ENCODE measurements at regions not wholly inside any gene's neighbourhood (a gene's known extent, or its start where the extent isn't known, plus 50 kb on each side); places are given as distances from the start of the nearest gene placed in this dataset.
"Not testable (repeated sequence)": the region's sequence is repeated elsewhere in the genome, so short reads cannot be mapped to it uniquely, and the experiment has no call there.

DNA sequence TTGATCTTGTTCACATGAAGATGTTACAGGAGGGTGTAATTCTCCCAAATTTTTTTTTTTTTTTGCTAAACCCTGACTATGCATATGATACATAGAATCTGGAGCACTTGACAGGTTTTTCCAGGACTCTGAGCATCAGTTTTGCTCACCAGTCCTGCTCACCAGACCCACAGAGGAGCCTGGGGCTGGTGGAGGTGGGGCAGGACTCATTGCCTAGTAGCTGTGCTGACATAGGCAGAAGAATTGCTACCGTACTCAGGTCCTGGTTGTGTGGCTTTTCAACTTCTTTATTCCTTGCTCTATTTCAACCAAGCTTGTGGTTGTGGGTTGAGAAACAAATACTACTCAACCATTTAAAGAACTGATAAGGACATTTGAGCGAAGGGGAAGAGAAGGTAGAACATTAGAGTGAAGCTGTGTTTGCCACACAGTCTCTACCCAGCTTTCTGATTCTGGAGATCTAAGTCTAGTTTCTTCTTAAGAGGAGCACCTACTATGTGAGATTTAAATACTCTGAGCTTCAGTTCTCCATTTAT is 212.4 kb downstream of the UTP18 start:
- DNase-seq (ENCODE audit: low read depth), result no peak

DNA sequence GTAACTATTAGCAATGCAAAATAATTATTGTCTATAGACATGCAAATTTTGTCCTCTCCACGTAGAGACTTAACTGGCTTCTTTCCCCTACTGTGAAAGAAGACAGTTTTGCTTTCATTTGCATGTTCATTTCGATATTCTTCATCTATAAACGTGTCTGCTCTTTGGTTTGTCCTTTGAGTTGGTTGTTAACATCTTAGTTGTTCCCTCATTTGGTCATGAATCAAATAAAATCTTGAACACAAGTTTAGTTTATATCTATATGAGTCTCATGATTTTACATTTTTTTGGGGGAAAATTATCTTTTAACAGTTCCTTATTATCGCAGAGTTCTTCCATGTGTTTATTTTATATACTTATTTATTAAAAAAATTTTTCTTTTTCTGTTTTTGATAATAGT is 214.4 kb downstream of the UTP18 start:
- DNase-seq (ENCODE audit: low read depth), result no peak
- H3K4me3 ChIP-seq (ENCODE audit: low read depth, low read length), result no peak overlapping the region

More for the DNA sequence above, 212.4 kb downstream of the UTP18 start:
- H3K4me3 ChIP-seq (ENCODE audit: low read depth, low read length), result no peak overlapping the region

DNA sequence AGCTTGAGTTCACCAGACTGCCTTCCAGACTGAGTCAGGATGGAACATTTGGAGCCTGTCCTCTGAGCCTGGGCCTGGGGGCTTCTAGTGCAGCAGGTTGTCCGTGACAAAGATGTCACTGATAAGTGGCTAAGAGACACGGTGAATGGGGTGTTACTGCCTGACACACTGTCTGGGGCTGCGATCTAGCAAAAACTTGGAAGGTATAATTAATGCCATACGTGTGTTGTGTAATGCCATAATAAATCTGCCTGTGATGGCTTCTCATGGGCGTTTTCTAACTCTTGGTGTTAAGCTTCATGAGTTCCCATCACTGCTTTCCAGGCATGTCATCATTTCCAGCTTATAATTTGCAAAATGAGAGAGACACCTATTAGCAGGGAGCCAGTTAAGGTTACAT is 215.4 kb downstream of the UTP18 start:
- no peak for DNase-seq (ENCODE audit: low read depth)
- no peak overlapping the region for H3K4me3 ChIP-seq (ENCODE audit: low read depth, low read length)

DNA sequence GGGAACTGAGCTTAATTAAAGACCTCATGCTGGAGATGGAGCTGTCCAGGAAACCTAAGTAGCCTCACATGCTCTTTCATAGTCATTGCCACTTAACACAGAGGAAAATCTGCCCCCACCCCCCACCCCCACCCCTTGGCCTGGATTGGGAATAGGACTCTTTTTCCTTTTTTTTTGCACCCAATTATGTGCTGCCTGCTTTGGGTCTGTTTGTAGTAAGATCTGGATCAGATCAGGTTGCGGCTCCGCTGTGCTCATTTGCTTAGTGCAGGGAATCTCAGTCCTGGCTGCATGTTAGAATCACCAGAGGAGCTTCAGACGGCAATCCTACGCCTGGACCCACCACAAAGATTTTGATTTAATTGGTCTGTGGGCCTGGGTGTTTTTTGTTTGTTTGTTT is 219.0 kb downstream of the UTP18 start:
- H3K4me3 ChIP-seq (ENCODE audit: low read depth, low read length), result no peak overlapping the region
- no peak for DNase-seq (ENCODE audit: low read depth)

DNA sequence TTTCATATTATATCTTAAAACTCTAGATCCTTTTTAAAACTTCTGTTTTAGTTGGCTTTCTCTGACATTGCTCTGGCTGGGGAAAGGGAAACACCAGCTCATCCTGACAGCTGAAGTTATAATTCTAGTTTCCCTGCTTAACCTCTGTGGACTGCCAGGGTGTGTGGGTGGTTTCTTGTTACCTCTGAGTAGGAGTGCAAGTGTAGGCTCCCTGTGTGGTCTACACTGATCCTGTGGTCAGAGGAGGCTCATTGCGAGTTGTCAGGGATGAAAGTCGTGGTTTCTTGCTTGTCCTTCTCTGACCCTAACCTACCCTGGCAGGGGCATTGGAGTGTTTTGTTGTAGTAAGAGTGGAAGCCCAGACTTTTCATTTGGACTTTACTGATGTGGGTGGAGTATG is 221.0 kb downstream of the UTP18 start:
- no peak overlapping the region for H3K4me3 ChIP-seq (ENCODE audit: low read depth, low read length)
- DNase-seq (ENCODE audit: low read depth), result no peak

DNA sequence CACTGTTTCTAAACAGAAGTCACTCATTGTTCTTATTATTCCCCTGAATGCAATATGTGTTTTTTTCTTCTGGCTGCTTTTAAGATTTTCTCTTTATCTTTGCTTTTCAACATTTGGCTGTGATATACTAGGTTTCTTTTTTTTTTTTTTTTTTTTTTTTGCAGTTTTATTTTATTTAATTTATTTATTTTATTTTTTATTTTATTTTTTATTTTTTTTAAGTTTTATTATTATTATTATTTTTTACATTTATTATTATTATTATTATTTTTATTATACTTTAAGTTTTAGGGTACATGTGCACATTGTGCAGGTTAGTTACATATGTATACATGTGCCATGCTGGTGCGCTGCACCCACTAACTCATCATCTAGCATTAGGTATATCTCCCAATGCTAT is 221.9 kb downstream of the UTP18 start:
- not testable (repeated sequence) for DNase-seq (ENCODE audit: low read depth); H3K4me3 ChIP-seq (ENCODE audit: low read depth, low read length)

DNA sequence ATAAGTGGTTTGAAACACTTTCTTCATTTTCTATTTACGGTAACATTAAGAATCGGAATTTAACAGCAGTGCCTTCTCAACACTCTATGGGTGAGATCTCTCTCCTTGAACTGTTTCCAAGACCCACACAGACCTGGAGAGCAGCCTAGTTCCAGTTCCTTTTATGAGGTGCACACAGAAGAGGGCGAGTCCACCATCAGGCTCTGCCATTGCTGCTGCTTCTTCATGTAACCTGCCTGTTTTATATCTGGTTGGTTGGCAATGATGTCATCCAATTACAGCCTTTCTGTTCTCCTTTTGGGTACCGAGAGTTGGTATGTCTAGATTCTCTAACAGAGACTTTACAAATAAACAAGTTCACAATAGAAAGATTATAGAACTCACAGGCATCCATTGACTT is 225.7 kb downstream of the UTP18 start:
- H3K4me3 ChIP-seq (ENCODE audit: low read depth, low read length), result no peak overlapping the region
- DNase-seq (ENCODE audit: low read depth), result no peak

DNA sequence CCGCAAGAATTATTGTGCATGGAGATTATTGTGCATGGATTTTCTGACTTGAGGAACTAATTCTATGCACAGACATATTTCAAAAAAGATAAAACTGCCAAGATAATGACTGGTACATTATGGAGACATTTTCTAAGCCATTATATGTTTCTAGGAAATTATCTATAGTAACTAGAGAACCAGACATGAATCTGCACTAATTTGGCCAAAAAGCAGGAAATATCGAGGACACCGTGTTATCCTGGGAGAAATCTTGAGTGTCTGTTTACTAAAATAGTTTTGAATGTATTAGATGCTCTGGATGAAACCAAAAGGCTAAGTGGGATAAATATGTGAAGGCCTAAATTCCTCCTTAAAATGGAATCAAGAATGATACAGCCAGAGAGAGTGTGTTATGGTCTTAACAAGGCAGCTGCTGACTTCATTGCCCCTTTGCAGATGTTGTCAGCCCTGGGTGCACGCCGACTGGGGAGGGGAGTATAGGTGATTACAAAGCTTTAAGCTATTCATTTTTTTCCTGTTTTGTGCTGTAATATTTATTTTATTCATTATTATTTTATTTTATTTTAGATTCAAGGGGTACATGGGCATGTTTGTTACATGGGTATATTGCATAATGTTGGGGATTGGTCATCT is 226.7 kb downstream of the UTP18 start:
- DNase-seq (ENCODE audit: low read depth), result no peak
- H3K4me3 ChIP-seq (ENCODE audit: low read depth, low read length), result no peak overlapping the region

DNA sequence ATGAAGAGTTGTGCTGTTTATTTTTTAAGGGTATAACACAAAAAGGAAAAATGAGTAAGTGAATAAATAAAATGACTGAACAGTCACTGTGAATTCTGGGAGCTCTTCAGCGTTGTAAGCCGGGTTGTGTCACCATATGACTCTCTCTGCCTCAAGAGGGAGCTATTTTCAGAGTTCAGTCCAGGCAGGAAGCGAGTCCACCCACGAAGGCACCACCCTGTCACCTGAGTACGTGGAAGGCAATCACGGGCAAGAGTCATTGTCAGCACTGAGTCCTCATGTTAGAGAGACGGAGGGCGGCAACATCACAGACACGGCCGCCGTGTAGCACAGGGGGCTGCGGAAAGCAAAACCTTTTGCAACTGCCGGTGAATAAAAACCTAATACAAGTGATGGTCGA is 227.6 kb downstream of the UTP18 start:
- H3K4me3 ChIP-seq (ENCODE audit: low read depth, low read length), result no peak overlapping the region
- no peak for DNase-seq (ENCODE audit: low read depth)

DNA sequence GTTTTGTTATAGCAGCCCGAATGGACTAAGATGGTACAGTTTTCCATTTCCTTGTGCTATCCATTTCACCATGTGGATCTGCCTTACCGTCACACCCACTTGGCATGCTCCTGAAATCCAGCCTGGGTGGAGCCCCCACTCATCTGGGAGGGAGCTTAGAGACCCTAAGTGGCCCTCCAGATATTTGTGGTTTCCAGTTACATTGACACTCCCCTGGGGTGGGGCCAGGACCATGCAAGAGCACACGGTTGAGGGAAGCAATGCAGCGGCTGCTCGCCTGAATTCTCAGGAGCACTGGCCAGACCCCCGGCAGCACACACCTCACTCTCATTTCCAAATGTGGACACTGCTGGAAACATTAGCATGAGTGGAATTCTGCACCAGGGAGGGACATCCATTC is 231.1 kb downstream of the UTP18 start:
- no peak for DNase-seq (ENCODE audit: low read depth)
- no peak overlapping the region for H3K4me3 ChIP-seq (ENCODE audit: low read depth, low read length)

DNA sequence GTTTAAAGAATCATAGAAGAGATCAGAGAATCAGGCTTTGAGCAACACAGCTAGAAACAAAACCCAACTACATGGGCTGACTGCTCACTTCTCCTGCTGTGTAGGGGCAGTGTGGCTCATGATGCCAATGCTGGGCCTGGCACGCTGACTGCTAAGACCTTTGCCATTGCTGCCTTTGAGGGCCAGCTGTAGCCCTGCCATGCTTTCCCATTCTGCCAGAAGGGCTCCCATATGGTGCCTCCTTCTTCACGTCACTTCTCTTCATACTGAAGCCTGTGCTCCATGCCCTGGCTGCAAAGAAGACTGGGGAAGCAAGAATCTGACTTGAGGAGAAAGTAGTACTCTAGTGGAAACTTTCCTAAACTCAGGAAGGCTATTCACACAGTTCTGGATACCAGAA is 232.9 kb downstream of the UTP18 start:
- no peak for DNase-seq (ENCODE audit: low read depth)
- no peak overlapping the region for H3K4me3 ChIP-seq (ENCODE audit: low read depth, low read length)

DNA sequence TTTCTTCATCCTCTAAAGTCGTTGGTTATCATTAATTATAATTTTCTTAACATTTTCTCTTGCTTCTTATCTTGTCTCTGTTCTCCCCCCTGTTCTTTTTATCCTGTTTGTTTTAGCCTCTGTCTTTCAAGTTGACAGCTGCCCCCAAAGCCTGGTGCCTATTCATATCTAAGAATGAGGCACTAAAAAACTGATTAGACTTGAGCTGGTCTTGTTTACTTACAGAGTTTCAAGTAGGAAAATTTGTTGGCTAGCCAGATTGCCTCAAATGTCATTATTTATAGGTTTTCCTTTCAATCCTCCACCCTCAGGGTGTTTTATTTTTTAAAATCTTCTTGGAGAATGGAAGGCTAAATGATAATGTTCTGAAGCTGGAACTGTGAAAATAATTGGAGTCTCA is 236.0 kb downstream of the UTP18 start:
- H3K4me3 ChIP-seq (ENCODE audit: low read depth, low read length), result no peak overlapping the region
- no peak for DNase-seq (ENCODE audit: low read depth)

DNA sequence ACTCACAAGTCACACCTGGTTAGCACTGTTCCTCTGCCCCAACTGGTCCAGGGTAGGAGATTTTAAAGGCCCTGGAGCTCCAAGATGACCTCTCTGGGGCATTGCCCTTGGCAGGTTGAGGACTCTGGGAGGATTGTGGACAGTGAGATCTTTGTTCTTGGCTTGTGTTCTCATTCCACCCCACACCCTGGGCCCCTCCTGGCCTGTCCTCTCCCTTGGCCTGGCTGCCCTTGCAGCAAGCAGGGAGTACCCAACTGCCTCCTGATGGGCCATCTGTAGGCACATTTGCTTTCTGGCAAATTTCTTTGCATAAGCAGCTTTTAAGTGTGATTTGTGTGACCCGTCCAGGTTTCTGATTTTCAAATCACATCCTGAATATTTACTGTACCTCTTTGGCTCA is 239.6 kb downstream of the UTP18 start:
- DNase-seq (ENCODE audit: low read depth), result no peak
- no peak overlapping the region for H3K4me3 ChIP-seq (ENCODE audit: low read depth, low read length)

DNA sequence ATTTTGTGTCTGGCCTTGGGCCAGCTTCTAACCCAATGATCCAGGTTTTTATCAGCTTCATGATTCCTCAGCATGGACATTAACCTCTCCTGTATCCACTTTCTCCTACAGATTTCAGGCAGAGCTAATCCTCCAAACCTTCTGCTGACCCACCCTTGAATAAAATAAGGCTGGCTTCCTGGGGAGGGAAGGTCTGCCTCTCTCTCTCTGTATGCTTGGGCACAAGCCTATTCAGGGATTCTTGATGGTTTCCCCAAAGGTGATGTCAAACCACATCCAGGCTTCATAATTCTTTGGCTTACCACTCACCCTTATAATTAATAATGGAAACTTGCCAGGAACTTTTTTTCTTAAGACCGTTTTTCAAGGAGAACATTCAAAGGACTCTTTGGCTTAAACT is 240.1 kb downstream of the UTP18 start:
- DNase-seq (ENCODE audit: low read depth), result no peak
- no peak overlapping the region for H3K4me3 ChIP-seq (ENCODE audit: low read depth, low read length)

DNA sequence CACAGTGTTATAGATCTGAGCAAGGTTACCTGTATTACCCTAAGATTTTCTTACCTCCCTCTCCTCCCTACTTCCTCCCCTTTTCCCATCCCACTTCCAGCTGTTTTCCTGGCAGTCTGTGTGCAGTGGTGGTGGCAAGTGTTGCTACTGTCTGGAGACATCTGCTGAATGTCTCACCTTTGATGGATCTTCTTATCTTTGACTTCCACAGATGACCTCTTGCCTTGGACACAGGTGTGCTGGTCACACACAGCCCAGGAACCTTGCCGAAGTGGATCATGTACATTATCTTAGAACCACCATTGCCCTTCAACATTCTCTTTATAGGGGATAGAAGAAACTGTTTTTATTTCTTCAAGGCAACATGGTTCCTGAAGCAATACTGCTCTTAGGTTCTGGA is 245.1 kb downstream of the UTP18 start:
- H3K4me3 ChIP-seq (ENCODE audit: low read depth, low read length), result no peak overlapping the region
- DNase-seq (ENCODE audit: low read depth), result no peak

DNA sequence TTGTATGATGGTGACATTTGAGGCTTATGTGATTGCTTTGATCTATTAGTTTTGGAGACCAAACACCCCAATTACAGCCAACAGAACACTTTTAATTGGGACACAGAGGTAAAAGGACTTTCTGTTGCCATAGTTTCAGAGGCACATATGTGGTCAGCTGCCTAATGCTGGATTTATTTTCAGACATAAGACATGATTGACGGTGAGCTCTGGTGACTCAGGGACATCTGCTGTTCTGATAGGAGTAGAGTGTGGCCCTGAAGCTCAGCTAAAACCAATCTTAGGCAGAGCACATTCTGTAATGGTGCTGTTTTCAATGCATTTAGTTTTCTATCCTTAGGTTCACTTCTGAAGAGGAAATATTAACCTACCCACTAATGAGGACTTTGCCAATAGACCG is 247.1 kb downstream of the UTP18 start:
- H3K4me3 ChIP-seq (ENCODE audit: low read depth, low read length), result no peak overlapping the region
- DNase-seq (ENCODE audit: low read depth), result no peak

DNA sequence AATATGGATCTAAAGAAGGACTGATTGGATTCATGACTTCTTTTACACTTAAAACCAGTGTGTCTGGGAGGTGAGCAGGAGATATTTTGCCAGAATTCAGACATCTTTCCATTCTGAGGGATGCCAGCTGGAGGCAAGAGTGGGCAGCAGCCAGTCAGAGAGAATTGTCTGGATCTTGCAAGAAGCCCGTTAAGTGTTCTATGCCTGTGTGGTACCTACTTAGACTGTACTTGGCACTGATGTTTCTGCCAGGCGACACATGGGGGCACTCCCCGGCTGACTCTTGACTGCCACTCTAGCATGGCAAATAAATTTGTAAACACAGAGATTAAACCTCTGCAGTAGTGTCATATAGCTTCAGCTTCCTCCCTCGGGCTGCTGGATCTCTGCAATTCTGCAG is 247.7 kb downstream of the UTP18 start:
- no peak for DNase-seq (ENCODE audit: low read depth)
- H3K4me3 ChIP-seq (ENCODE audit: low read depth, low read length), result no peak overlapping the region

DNA sequence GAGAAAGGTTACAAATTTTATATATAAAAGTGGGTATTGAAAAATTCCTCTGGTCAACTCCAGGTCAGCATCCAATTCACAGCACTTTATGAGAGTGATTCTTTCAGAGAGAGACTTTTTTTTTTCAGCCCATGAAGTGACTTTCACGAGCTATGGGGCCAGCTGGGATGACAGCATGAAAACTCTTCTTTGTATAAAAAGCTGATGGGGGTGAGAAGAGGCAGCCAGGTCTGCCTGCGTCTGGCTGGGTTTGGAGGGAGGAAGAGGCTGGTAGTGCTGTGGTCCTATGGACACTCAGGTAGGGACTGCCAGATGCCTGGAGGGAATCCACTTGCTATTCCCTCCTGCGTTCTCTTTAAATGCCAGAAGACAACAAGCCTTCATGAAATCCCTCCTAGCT is 250.6 kb downstream of the UTP18 start:
- H3K4me3 ChIP-seq (ENCODE audit: low read depth, low read length), result no peak overlapping the region
- DNase-seq (ENCODE audit: low read depth), result no peak

DNA sequence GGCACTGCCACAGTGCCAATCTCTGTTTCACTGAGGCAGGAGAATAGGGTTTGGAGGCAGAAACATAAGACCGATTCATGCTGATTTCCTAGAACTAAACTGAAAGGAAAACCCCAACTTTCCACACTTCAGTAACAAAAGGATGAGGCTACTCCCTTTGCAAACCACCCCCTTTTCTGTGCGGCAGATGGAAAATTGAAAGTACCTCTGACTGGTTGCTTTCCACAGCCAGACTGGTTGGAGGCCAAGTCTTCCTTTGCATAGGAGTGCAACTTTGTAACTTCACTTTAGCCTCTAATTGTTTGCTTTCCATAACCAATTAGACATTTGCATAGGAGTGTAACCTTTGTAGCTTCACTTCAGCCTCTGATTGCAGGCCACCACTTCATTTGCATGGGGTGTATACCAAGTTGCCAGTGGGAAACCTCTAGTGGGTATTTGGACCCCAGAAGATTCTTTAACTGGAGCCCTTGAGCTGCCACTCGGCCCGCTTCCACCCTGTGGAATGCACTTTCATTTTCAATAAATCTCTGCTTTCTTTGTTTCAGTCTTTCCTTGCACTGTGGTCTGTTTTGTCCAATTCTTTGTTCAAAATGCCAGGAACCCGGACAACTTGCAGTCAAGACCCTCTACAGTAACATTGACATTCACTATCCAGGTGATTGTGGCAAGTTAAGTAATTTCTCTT is 252.0 kb downstream of the UTP18 start:
- no peak for DNase-seq (ENCODE audit: low read depth)
- no peak overlapping the region for H3K4me3 ChIP-seq (ENCODE audit: low read depth, low read length)

DNA sequence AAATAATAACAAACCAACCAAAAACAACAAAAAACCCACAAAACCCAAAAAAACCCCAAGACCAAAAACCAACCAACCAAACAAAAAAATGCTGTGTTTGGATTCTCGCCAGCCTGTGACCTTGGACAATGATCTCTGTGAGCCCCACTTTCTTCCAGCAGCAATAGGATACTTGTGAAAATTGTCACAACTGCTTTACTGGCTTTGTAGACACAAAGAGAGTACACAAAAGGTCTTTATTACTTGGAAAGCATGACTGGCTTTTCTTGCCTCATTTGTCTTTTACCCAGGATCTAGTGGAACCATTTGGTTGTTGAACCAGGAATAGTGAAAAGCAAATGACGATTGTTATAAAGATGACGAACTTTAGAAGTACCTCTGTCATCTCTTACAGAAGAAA is 256.6 kb downstream of the UTP18 start:
- no peak overlapping the region for H3K4me3 ChIP-seq (ENCODE audit: low read depth, low read length)
- no peak for DNase-seq (ENCODE audit: low read depth)

DNA sequence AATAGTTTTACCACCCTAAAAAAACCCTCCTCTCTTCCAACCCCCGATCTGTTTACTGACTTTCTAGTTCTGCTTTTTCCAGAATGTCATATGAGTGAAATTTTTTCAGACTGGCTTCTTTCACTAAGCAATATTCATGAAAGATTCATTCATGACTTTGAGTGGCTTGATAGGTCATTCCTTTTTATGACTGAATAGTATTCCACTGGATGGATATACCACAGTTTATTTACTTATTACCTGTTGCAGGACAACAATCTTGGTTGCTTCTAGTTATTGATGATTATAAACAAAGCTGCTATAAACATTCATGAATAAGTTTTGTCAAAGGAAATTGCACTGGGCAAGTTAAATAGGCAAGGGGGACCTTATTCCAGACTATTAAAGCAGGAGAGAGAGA is 264.2 kb downstream of the UTP18 start:
- DNase-seq (ENCODE audit: low read depth), result no peak
- no peak overlapping the region for H3K4me3 ChIP-seq (ENCODE audit: low read depth, low read length)

All from skeletal muscle cell (primary cell).